Caco-2 (cell line): ENCODE measurements at regions not wholly inside any gene's neighbourhood (a gene's known extent, or its start where the extent isn't known, plus 50 kb on each side); places are given as distances from the start of the nearest gene placed in this dataset.

Experiments
- BruUV-seq: library from RNA; stranded (reverse); fragments of 400-500 nt; replicated peaks from 2 replicates; lab custom pipeline; 2021; lab: Mats Ljungman, UMichigan
- CTCF ChIA-PET: fragments of 300-600 bp; sonication (Branson Sonifier 250); formaldehyde crosslinking; loops from one replicate; lab custom pipeline; 2022; ENCODE audit warnings: antibody characterized with exemption; lab: Charles Lee
- POLR2A ChIA-PET: fragments of 300-600 bp; sonication (Branson Sonifier 250); formaldehyde crosslinking; loops from one replicate; lab custom pipeline; 2022; ENCODE audit warnings: antibody characterized with exemption; lab: Charles Lee
- DNase-seq, 2 experiments: peaks; one replicate each; pipeline versions ENCODE4 v3.0.0 to v3.0.0-alpha.2; 2020 to 2022
- H3K27me3 ChIP-seq: replicated peaks from 2 replicates; pipeline ENCODE4 v1.6.0; 2011; ENCODE audit warnings: low read length; ENCODE audit not compliant: control insufficient read depth, insufficient read depth
- H3K36me3 ChIP-seq: 2 replicates; pipeline ENCODE4 v1.5.1; 2011; ENCODE audit warnings: low read length; ENCODE audit not compliant: control insufficient read depth, insufficient read depth
- H3K4me1 ChIP-seq: fragments of 250-450 bp; sonication (Bioruptor Pico); 2 replicates; pipeline ENCODE4 v1.5.1; 2020; ENCODE audit warnings: mild to moderate bottlenecking
- H3K4me3 ChIP-seq: 2 replicates; pipeline ENCODE4 v1.5.1; 2011; ENCODE audit warnings: low read depth, mild to moderate bottlenecking, control low read depth, low read length
- H3K9me3 ChIP-seq: fragments of 250-450 bp; sonication (Bioruptor Pico); 2 replicates; pipeline ENCODE4 v1.5.1; 2020; ENCODE audit warnings: mild to moderate bottlenecking, moderate library complexity
- H3K27ac Mint-ChIP-seq: one replicate; pipeline ENCODE4 v1.8.0; 2022; ENCODE audit warnings: mixed read lengths; ENCODE audit not compliant: unreplicated experiment
- H3K27me3 Mint-ChIP-seq: one replicate; pipeline ENCODE4 v1.8.0; 2022; ENCODE audit warnings: mixed read lengths; ENCODE audit not compliant: insufficient read depth, unreplicated experiment
- H3K36me3 Mint-ChIP-seq: one replicate; pipeline ENCODE4 v1.8.0; 2022; ENCODE audit warnings: mild to moderate bottlenecking, mixed read lengths; ENCODE audit not compliant: insufficient read depth, unreplicated experiment
- H3K4me1 Mint-ChIP-seq: one replicate; pipeline ENCODE4 v1.8.0; 2022; ENCODE audit warnings: low read depth, mixed read lengths; ENCODE audit not compliant: unreplicated experiment
- H3K4me3 Mint-ChIP-seq: one replicate; pipeline ENCODE4 v1.8.0; 2022; ENCODE audit warnings: mild to moderate bottlenecking, moderate library complexity, mixed read lengths; ENCODE audit not compliant: unreplicated experiment
- H3K9me3 Mint-ChIP-seq: one replicate; pipeline ENCODE4 v1.8.0; 2022; ENCODE audit warnings: mixed read lengths; ENCODE audit not compliant: unreplicated experiment
- CTCF ChIP-seq, 2 experiments: fragments of 200-600 bp in 1 of 2; IDR thresholded peaks; 1 replicate in 1 of 2; 2 replicates in 1 of 2; pipeline versions ENCODE4 v1.5.1 to v1.8.0; 2011 to 2022; ENCODE audit warnings: antibody characterized with exemption in 1 of 2, control low read depth in 1 of 2, inconsistent platforms in 1 of 2, low read depth in 1 of 2, low read length in 1 of 2, mild to moderate bottlenecking in 1 of 2, moderate library complexity in 1 of 2; ENCODE audit not compliant: insufficient read depth in 1 of 2, severe bottlenecking in 1 of 2, unreplicated experiment in 1 of 2
- intact Hi-C: fragments of 100-400 bp; cut with micrococcal nuclease; formaldehyde crosslinking; loops from one replicate; pipeline ENCODE4 v1.10.0; 2022; ENCODE audit not compliant: unreplicated experiment

GRCh38 chr7:68025369-68025768 is 1028.7 kb downstream of the TYW1 start:
- DNase-seq, result no peak
- POLR2A ChIA-PET, result no interaction called here
- peaks cover 26% of the 10 kb centered on the region for H3K9me3 Mint-ChIP-seq
- no peaks in the 10 kb centered on the region for H3K27me3 Mint-ChIP-seq
- Histone ChIP-seq H3K36me3 (no peaks in the 10 kb centered on the region), H3K4me1 (no peaks in the 10 kb centered on the region), H3K27me3 (no peaks in the 10 kb centered on the region), H3K4me3 (no peak overlapping the region), H3K9me3 (no peaks in the 10 kb centered on the region)
- CTCF ChIA-PET, result no interaction called here
- no peaks in the 10 kb centered on the region for H3K4me1 Mint-ChIP-seq
- no peaks in the 10 kb centered on the region for H3K36me3 Mint-ChIP-seq
- no TSS peak for BruUV-seq
- H3K4me3 Mint-ChIP-seq, result no peak overlapping the region
- intact Hi-C loops, result no loop called here
- H3K27ac Mint-ChIP-seq, result no peak overlapping the region
- TF ChIP-seq CTCF (IDR thresholded peaks at IDR 0.05; ENCODE audit: insufficient read depth in 1 of 2, low read depth in 1 of 2, low read length in 1 of 2, severe bottlenecking in 1 of 2, unreplicated experiment in 1 of 2), result no peak

- no peaks in the 10 kb centered on the region for H3K36me3 ChIP-seq
- no peaks in the 10 kb centered on the region for H3K27me3 Mint-ChIP-seq
- TF ChIP-seq CTCF (IDR thresholded peaks at IDR 0.05; ENCODE audit: insufficient read depth in 1 of 2, low read depth in 1 of 2, low read length in 1 of 2, severe bottlenecking in 1 of 2, unreplicated experiment in 1 of 2), result no peak
- H3K4me3 ChIP-seq, result no peak overlapping the region
- no peak overlapping the region for H3K27ac Mint-ChIP-seq
- no peak overlapping the region for H3K4me3 Mint-ChIP-seq
- no peak for DNase-seq
- H3K4me1 Mint-ChIP-seq, result no peaks in the 10 kb centered on the region
- no peaks in the 10 kb centered on the region for H3K27me3 ChIP-seq
- intact Hi-C loops, result no loop called here
- no peaks in the 10 kb centered on the region for H3K4me1 ChIP-seq
- POLR2A ChIA-PET, result no interaction called here
- peaks cover 43% of the 10 kb centered on the region for H3K9me3 Mint-ChIP-seq
- no peaks in the 10 kb centered on the region for H3K36me3 Mint-ChIP-seq
- BruUV-seq, result no TSS peak
- CTCF ChIA-PET, result no interaction called here
- H3K9me3 ChIP-seq, result 0 out of 2 replicates have a peak, but pooled peaks cover 8% of the 10 kb centered on the region
Measured at GRCh38 chr7:68030530-68030929, 1033.9 kb downstream of the TYW1 start.

GRCh38 chr7:68031180-68031943 is 1034.7 kb downstream of the TYW1 start:
- H3K9me3 Mint-ChIP-seq, result peaks cover 43% of the 10 kb centered on the region
- DNase-seq, result no peak
- H3K27ac Mint-ChIP-seq, result no peak overlapping the region
- intact Hi-C loops, result no loop called here
- no peak overlapping the region for H3K4me3 Mint-ChIP-seq
- ChIA-PET CTCF (no interaction called here), POLR2A (no interaction called here)
- no peaks in the 10 kb centered on the region for H3K27me3 Mint-ChIP-seq
- H3K36me3 Mint-ChIP-seq, result no peaks in the 10 kb centered on the region
- no peaks in the 10 kb centered on the region for H3K27me3 ChIP-seq
- BruUV-seq, result no TSS peak
- TF ChIP-seq CTCF (IDR thresholded peaks at IDR 0.05; ENCODE audit: insufficient read depth in 1 of 2, low read depth in 1 of 2, low read length in 1 of 2, severe bottlenecking in 1 of 2, unreplicated experiment in 1 of 2), result no peak
- H3K36me3 ChIP-seq, result no peaks in the 10 kb centered on the region
- H3K4me1 ChIP-seq, result no peaks in the 10 kb centered on the region
- no peak overlapping the region for H3K4me3 ChIP-seq
- no peaks in the 10 kb centered on the region for H3K4me1 Mint-ChIP-seq
- H3K9me3 ChIP-seq, result 0 out of 2 replicates have a peak, but pooled peaks cover 8% of the 10 kb centered on the region
